ENCODE measurements at regions not wholly inside any gene's neighbourhood (a gene's known extent, or its start where the extent isn't known, plus 50 kb on each side); places are given as distances from the start of the nearest gene placed in this dataset.

- no peaks in the 10 kb centered on the region for H3F3A ChIP-seq (ENCODE audit: insufficient read depth, low read depth)
- no peaks in the 10 kb centered on the region for H3K79me2 ChIP-seq (ENCODE audit: low read depth)
- no peak overlapping the region for H2AFZ ChIP-seq
- DNase-seq = no peak
- intact Hi-C loops (cut with micrococcal nuclease; ENCODE audit: unreplicated experiment) = no loop called here
- TF ChIP-seq CTCF (conservative IDR thresholded peaks at IDR 0.05) (no peak), EZH2 (IDR thresholded peaks at IDR 0.05; ENCODE audit: low read depth) (no peak)
- H3K4me2 ChIP-seq = no peak overlapping the region
- no peak overlapping the region for H3K27ac ChIP-seq
- peaks cover 14% of the 10 kb centered on the region for H3K4me1 ChIP-seq (replicated peaks; ENCODE audit: insufficient read depth)
- CTCF ChIA-PET = no interaction called here
- H3K36me3 ChIP-seq (ENCODE audit: low read depth) = no peaks in the 10 kb centered on the region
- no TSS peak for BruUV-seq (replicated peaks)
- H3K9me3 ChIP-seq (ENCODE audit: insufficient read depth, low read depth) = no peaks in the 10 kb centered on the region; the same call in 1 of the 2 replicates
- POLR2A ChIA-PET (ENCODE audit: unreplicated experiment) = no interaction called here
- H3K4me3 ChIP-seq = no peak overlapping the region
- no peaks in the 10 kb centered on the region for H3K9me2 ChIP-seq (ENCODE audit: insufficient read depth)
- H3K27me3 ChIP-seq (ENCODE audit: insufficient read depth, low read depth) = no peaks in the 10 kb centered on the region
- H4K20me1 ChIP-seq (ENCODE audit: insufficient read depth) = no peaks in the 10 kb centered on the region
Observed at GRCh38 chr2:12606472-12607000, 110.2 kb upstream of the TRIB2 start.

GRCh38 chr2:12607971-12608370, 108.8 kb upstream of the TRIB2 start:
- H3K27me3 ChIP-seq (ENCODE audit: insufficient read depth, low read depth) = no peaks in the 10 kb centered on the region
- CTCF ChIA-PET = no interaction called here
- no peaks in the 10 kb centered on the region for H3F3A ChIP-seq (ENCODE audit: insufficient read depth, low read depth)
- no peaks in the 10 kb centered on the region for H3K79me2 ChIP-seq (ENCODE audit: low read depth)
- H3K9me3 ChIP-seq (ENCODE audit: insufficient read depth, low read depth) = no peaks in the 10 kb centered on the region; the same call in 1 of the 2 replicates
- no peaks in the 10 kb centered on the region for H4K20me1 ChIP-seq (ENCODE audit: insufficient read depth)
- H3K27ac ChIP-seq = no peak overlapping the region
- H3K4me1 ChIP-seq (replicated peaks; ENCODE audit: insufficient read depth) = peaks cover 14% of the 10 kb centered on the region
- H2AFZ ChIP-seq = no peak overlapping the region
- intact Hi-C loops (cut with micrococcal nuclease; ENCODE audit: unreplicated experiment) = no loop called here
- DNase-seq = peak in 1 of 2 experiments; percentile 53
- H3K36me3 ChIP-seq (ENCODE audit: low read depth) = no peaks in the 10 kb centered on the region
- no peaks in the 10 kb centered on the region for H3K9me2 ChIP-seq (ENCODE audit: insufficient read depth)
- no TSS peak for BruUV-seq (replicated peaks)
- H3K4me3 ChIP-seq = no peak overlapping the region
- POLR2A ChIA-PET (ENCODE audit: unreplicated experiment) = no interaction called here
- TF ChIP-seq EZH2 (IDR thresholded peaks at IDR 0.05; ENCODE audit: low read depth) (no peak), CTCF (conservative IDR thresholded peaks at IDR 0.05) (no peak)
- no peak overlapping the region for H3K4me2 ChIP-seq

- intact Hi-C loops (cut with micrococcal nuclease; ENCODE audit: unreplicated experiment) = no loop called here
- Histone ChIP-seq H4K20me1 (ENCODE audit: insufficient read depth) (no peaks in the 10 kb centered on the region), H3K9me3 (ENCODE audit: insufficient read depth, low read depth) (no peaks in the 10 kb centered on the region; the same call in 1 of the 2 replicates), H3K9me2 (ENCODE audit: insufficient read depth) (no peaks in the 10 kb centered on the region), H2AFZ (no peak overlapping the region), H3F3A (ENCODE audit: insufficient read depth, low read depth) (no peaks in the 10 kb centered on the region), H3K4me3 (no peak overlapping the region), H3K4me1 (replicated peaks; ENCODE audit: insufficient read depth) (peaks cover 2% of the 10 kb centered on the region), H3K27me3 (ENCODE audit: insufficient read depth, low read depth) (no peaks in the 10 kb centered on the region), H3K27ac (no peak overlapping the region), H3K36me3 (ENCODE audit: low read depth) (no peaks in the 10 kb centered on the region), H3K4me2 (no peak overlapping the region), H3K79me2 (ENCODE audit: low read depth) (no peaks in the 10 kb centered on the region)
- ChIA-PET POLR2A (ENCODE audit: unreplicated experiment) (no interaction called here), CTCF (no interaction called here)
- TF ChIP-seq CTCF (conservative IDR thresholded peaks at IDR 0.05) (no peak), EZH2 (IDR thresholded peaks at IDR 0.05; ENCODE audit: low read depth) (no peak)
- BruUV-seq (replicated peaks) = no TSS peak
- DNase-seq = no peak
Observed at GRCh38 chr2:12610314-12610713, 106.4 kb upstream of the TRIB2 start.
